Left lung (tissue), 4 donors: ENCODE measurements at regions not wholly inside any gene's neighbourhood (a gene's known extent, or its start where the extent isn't known, plus 50 kb on each side); places are given as distances from the start of the nearest gene placed in this dataset.

Source experiments
- ATAC-seq: fragments of 200-7000 bp; cut with Tn5 transposase; one replicate; pipeline ENCODE4 v1.9.1; 2020; ENCODE audit warnings: moderate library complexity
- DNase-seq, 4 donors: peaks; one replicate each; pipeline ENCODE4 v3.0.0-alpha.2; 2013 to 2020
- H3K27ac ChIP-seq, 2 donors: fragments of 200-600 bp; sonication (generic) in 1 of 2; one replicate each; pipeline versions ENCODE4 v1.5.0 to v1.8.0; 2020 to 2021
- H3K27me3 ChIP-seq, 2 donors: fragments of 200-600 bp; sonication (generic) in 1 of 2; one replicate each; pipeline versions ENCODE4 v1.5.0 to v1.8.0; 2020 to 2021
- H3K36me3 ChIP-seq, 2 donors: fragments of 200-600 bp; sonication (generic) in 1 of 2; one replicate each; pipeline versions ENCODE4 v1.5.0 to v1.8.0; 2020 to 2021
- H3K4me1 ChIP-seq, 2 donors: fragments of 200-600 bp; one replicate each; pipeline ENCODE4 v1.8.0; 2021
- H3K4me3 ChIP-seq, 2 donors: fragments of 200-600 bp; sonication (generic) in 1 of 2; one replicate each; pipeline versions ENCODE4 v1.5.0 to v1.8.0; 2020 to 2021; ENCODE audit warnings: mild to moderate bottlenecking in 1 of 2
- H3K9me3 ChIP-seq, 2 donors: fragments of 200-600 bp; sonication (generic) in 1 of 2; one replicate each; pipeline versions ENCODE4 v1.5.0 to v1.8.0; 2020 to 2021
- CTCF ChIP-seq, 2 donors: fragments of 200-600 bp; sonication (generic) in 1 of 2; IDR thresholded peaks; one replicate each; pipeline versions ENCODE4 v1.5.0 to v1.8.0; 2021; ENCODE audit warnings: antibody characterized with exemption in 2 of 2
- intact Hi-C, 2 donors: fragments of 100-400 bp; cut with DNase I; formaldehyde crosslinking; loops; one replicate each; pipeline versions ENCODE4 v1.11.2 to v1.14.2; 2022
- donor health status: DM: no; HTN: yes; CAD: no.
- donor health status: DM: no; HTN: no; CAD: no.

- TF ChIP-seq CTCF (IDR thresholded peaks at IDR 0.05), result no peak
- H3K9me3 ChIP-seq, result no peaks in the 10 kb centered on the region
- peaks cover 0 to 6% of the 10 kb centered on the region in 2 donors for H3K4me1 ChIP-seq
- H3K27me3 ChIP-seq, result no peaks in the 10 kb centered on the region
- DNase-seq (no peak), ATAC-seq (no peak)
- no peak overlapping the region for H3K27ac ChIP-seq
- H3K36me3 ChIP-seq, result no peaks in the 10 kb centered on the region
- intact Hi-C loops, result no loop called here
- H3K4me3 ChIP-seq, result no peak overlapping the region
Measured at GRCh38 chr16:55380485-55380884, 56.5 kb downstream of the IRX6 start.

GRCh38 chr16:55384288-55385247, 60.6 kb downstream of the IRX6 start:
- intact Hi-C loops, result no loop called here
- TF ChIP-seq CTCF (IDR thresholded peaks at IDR 0.05), result no peak
- Histone ChIP-seq H3K36me3 (no peaks in the 10 kb centered on the region), H3K27ac (no peak overlapping the region), H3K4me3 (no peak overlapping the region), H3K4me1 (no peaks in the 10 kb centered on the region), H3K27me3 (no peaks in the 10 kb centered on the region), H3K9me3 (no peaks in the 10 kb centered on the region)
- DNase-seq, result no peak
- no peak for ATAC-seq

DNA sequence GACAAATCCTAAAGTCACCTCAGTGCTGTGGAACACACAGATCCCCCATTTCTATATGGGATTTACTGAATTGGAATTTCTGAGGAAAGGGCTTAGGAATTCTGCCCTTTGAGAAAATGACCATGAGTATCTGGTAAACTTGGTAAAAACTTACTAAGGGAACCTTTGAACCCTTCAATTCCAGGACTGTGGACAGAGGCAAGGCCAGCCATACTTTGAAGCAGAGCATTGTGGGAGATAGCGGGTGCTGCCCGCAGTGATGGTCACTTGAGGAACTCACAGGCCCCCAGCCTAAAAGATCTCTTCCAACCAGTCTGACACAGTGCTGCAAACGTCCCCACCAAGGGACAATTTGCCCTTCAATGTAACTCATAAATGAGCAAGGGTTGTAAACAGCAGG, 61.4 kb downstream of the IRX6 start:
- no peaks in the 10 kb centered on the region for H3K27me3 ChIP-seq
- no peak overlapping the region for H3K4me3 ChIP-seq
- ATAC-seq (no peak), DNase-seq (no peak)
- H3K4me1 ChIP-seq, result no peaks in the 10 kb centered on the region
- no peaks in the 10 kb centered on the region for H3K36me3 ChIP-seq
- intact Hi-C loops, result no loop called here
- no peak overlapping the region for H3K27ac ChIP-seq
- no peak for TF ChIP-seq CTCF (IDR thresholded peaks at IDR 0.05)
- no peaks in the 10 kb centered on the region for H3K9me3 ChIP-seq

GRCh38 chr16:55386534-55387296, 62.7 kb downstream of the IRX6 start:
- Histone ChIP-seq H3K36me3 (no peaks in the 10 kb centered on the region), H3K27ac (no peak overlapping the region), H3K4me3 (no peak overlapping the region), H3K27me3 (no peaks in the 10 kb centered on the region), H3K4me1 (no peaks in the 10 kb centered on the region), H3K9me3 (no peaks in the 10 kb centered on the region)
- TF ChIP-seq CTCF (IDR thresholded peaks at IDR 0.05), result no peak
- intact Hi-C loops, result no loop called here
- DNase-seq (no peak), ATAC-seq (peak; percentile 79)
